IMR-90 (cell line): ENCODE measurements at regions not wholly inside any gene's neighbourhood (a gene's known extent, or its start where the extent isn't known, plus 50 kb on each side); places are given as distances from the start of the nearest gene placed in this dataset.

Experiments
- ATAC-seq: fragments of 200-7000 bp; cut with Tn5 transposase; 2 replicates; pipeline ENCODE4 v1.9.1; 2020; ENCODE audit warnings: low read depth, mild to moderate bottlenecking, moderate library complexity
- BruUV-seq: library from RNA; stranded (reverse); fragments of 400-500 nt; replicated peaks from 2 replicates; lab custom pipeline; 2021; lab: Mats Ljungman, UMichigan
- CTCF ChIA-PET: fragments of 300-600 bp; formaldehyde crosslinking; extraction: SDS; loops from one replicate; lab custom pipeline; 2021; ENCODE audit warnings: antibody characterized with exemption; lab: Yijun Ruan, JAX
- POLR2A ChIA-PET: fragments of 300-600 bp; sonication (Branson Sonifier 250); formaldehyde crosslinking; loops from one replicate; lab custom pipeline; 2022; ENCODE audit warnings: antibody characterized with exemption; ENCODE audit not compliant: unreplicated experiment; lab: Charles Lee
- DNase-seq: peaks from one replicate; pipeline ENCODE4 v3.0.0; 2013
- H2AFZ ChIP-seq: replicated peaks from 2 replicates; pipeline ENCODE3; 2013; ENCODE audit warnings: low read length, mild to moderate bottlenecking; ENCODE audit not compliant: poor library complexity
- H2AK5ac ChIP-seq: 2 replicates; pipeline ENCODE4 v1.6.1; 2013; ENCODE audit warnings: low read depth, low read length, inconsistent platforms
- H2AK9ac ChIP-seq: replicated peaks from 2 replicates; pipeline ENCODE3; 2013; ENCODE audit warnings: mild to moderate bottlenecking, low read depth, low read length, moderate library complexity; ENCODE audit not compliant: poor library complexity
- H2BK120ac ChIP-seq: 2 replicates; pipeline ENCODE4 v1.6.1; 2013; ENCODE audit warnings: low read depth, low read length, inconsistent platforms
- H2BK15ac ChIP-seq: 3 replicates; pipeline ENCODE4 v1.6.1; 2013; ENCODE audit warnings: low read depth, low read length, inconsistent platforms
- H2BK20ac ChIP-seq: 2 replicates; pipeline ENCODE4 v1.6.1; 2013; ENCODE audit warnings: low read depth, mild to moderate bottlenecking, inconsistent platforms, low read length, moderate library complexity
- H2BK5ac ChIP-seq: 2 replicates; pipeline ENCODE4 v1.6.1; 2013; ENCODE audit warnings: mild to moderate bottlenecking, low read depth, low read length, inconsistent platforms; ENCODE audit not compliant: poor library complexity, severe bottlenecking
- H3K14ac ChIP-seq: replicated peaks from 2 replicates; pipeline ENCODE4 v1.6.1; 2013; ENCODE audit warnings: low read depth, low read length, inconsistent platforms
- H3K18ac ChIP-seq: 2 replicates; pipeline ENCODE4 v1.6.1; 2013; ENCODE audit warnings: low read depth, low read length, control low read depth
- H3K23ac ChIP-seq: 2 replicates; pipeline ENCODE4 v1.6.1; 2013; ENCODE audit warnings: low read depth, low read length, inconsistent platforms
- H3K27ac ChIP-seq: 2 replicates; pipeline ENCODE4 v1.5.1; 2013; ENCODE audit warnings: mild to moderate bottlenecking, control low read depth, low read length; ENCODE audit not compliant: insufficient read depth
- H3K27me3 ChIP-seq: 2 replicates; pipeline ENCODE4 v1.6.1; 2013; ENCODE audit warnings: low read length; ENCODE audit not compliant: control insufficient read depth, insufficient read depth
- H3K36me3 ChIP-seq: 2 replicates; pipeline ENCODE4 v1.6.1; 2013; ENCODE audit warnings: low read length, mixed read lengths; ENCODE audit not compliant: control insufficient read depth, insufficient read depth
- H3K4ac ChIP-seq: 2 replicates; pipeline ENCODE4 v1.6.1; 2013; ENCODE audit warnings: low read depth, low read length, inconsistent platforms
- H3K4me1 ChIP-seq: 2 replicates; pipeline ENCODE4 v1.6.1; 2013; ENCODE audit warnings: low read length, mixed read lengths; ENCODE audit not compliant: control insufficient read depth, insufficient read depth
- H3K4me2 ChIP-seq: 2 replicates; pipeline ENCODE4 v1.6.1; 2013; ENCODE audit warnings: low read depth, mild to moderate bottlenecking, control low read depth, low read length, moderate library complexity
- H3K4me3 ChIP-seq: 2 replicates; pipeline ENCODE4 v1.5.1; 2013; ENCODE audit warnings: low read depth, mild to moderate bottlenecking, control low read depth, low read length, moderate library complexity; ENCODE audit not compliant: insufficient read depth
- H3K56ac ChIP-seq: 2 replicates; pipeline ENCODE4 v1.6.1; 2013; ENCODE audit warnings: low read length, inconsistent platforms; ENCODE audit not compliant: insufficient read depth; ENCODE audit errors: extremely low read depth
- H3K79me1 ChIP-seq, 2 experiments: 2 replicates each; pipeline ENCODE4 v1.6.1; 2013; ENCODE audit warnings: low read length in 2 of 2, inconsistent platforms in 1 of 2, low read depth in 1 of 2
- H3K9ac ChIP-seq: 2 replicates; pipeline ENCODE4 v1.6.1; 2013; ENCODE audit warnings: low read depth, low read length, control low read depth
- H3K9me1 ChIP-seq: 2 replicates; pipeline ENCODE4 v1.6.1; 2013; ENCODE audit warnings: low read length, inconsistent platforms; ENCODE audit not compliant: insufficient read depth
- H3K9me3 ChIP-seq: 2 replicates; pipeline ENCODE4 v1.6.1; 2013; ENCODE audit warnings: low read length; ENCODE audit not compliant: control insufficient read depth, insufficient read depth
- H4K20me1 ChIP-seq: 2 replicates; pipeline ENCODE4 v1.6.1; 2013; ENCODE audit warnings: low read length, inconsistent platforms; ENCODE audit not compliant: insufficient read depth
- H4K5ac ChIP-seq: 2 replicates; pipeline ENCODE4 v1.6.1; 2013; ENCODE audit warnings: mild to moderate bottlenecking, low read depth, low read length, control low read depth
- H4K8ac ChIP-seq, 2 experiments: 2 replicates each; pipeline ENCODE4 v1.6.1; 2013; ENCODE audit warnings: low read depth in 2 of 2, low read length in 2 of 2, control low read depth in 1 of 2, inconsistent platforms in 1 of 2
- H4K91ac ChIP-seq: 2 replicates; pipeline ENCODE4 v1.6.1; 2013; ENCODE audit warnings: low read depth, low read length, inconsistent platforms; ENCODE audit not compliant: insufficient read depth
- BHLHE40 ChIP-seq: fragments of 150-350 bp; IDR thresholded peaks from 2 replicates; pipeline ENCODE4 v1.6.1; 2016; ENCODE audit warnings: mild to moderate bottlenecking, low read depth, low read length
- CEBPB ChIP-seq: IDR thresholded peaks from 2 replicates; pipeline ENCODE4 v1.6.1; 2012; ENCODE audit warnings: low read depth, low read length, improper control_type of control experiment
- ELK1 ChIP-seq: fragments of 150-350 bp; IDR thresholded peaks from 2 replicates; pipeline ENCODE4 v1.6.1; 2016; ENCODE audit warnings: low read depth, mild to moderate bottlenecking, low read length, moderate library complexity, borderline replicate concordance
- FOS ChIP-seq: fragments of 150-350 bp; IDR thresholded peaks from 2 replicates; pipeline ENCODE4 v1.6.1; 2016; ENCODE audit warnings: low read depth, low read length
- MAZ ChIP-seq: IDR thresholded peaks from 2 replicates; pipeline ENCODE4 v1.6.1; 2012; ENCODE audit warnings: low read depth, mild to moderate bottlenecking, low read length, improper control_type of control experiment, moderate library complexity, borderline replicate concordance
- NFE2L2 ChIP-seq: fragments of 150-350 bp; IDR thresholded peaks from 2 replicates; pipeline ENCODE4 v1.6.1; 2016; ENCODE audit warnings: low read depth, mild to moderate bottlenecking, low read length
- RCOR1 ChIP-seq: IDR thresholded peaks from 2 replicates; pipeline ENCODE4 v1.6.1; 2012; ENCODE audit warnings: mild to moderate bottlenecking, low read length, improper control_type of control experiment; ENCODE audit not compliant: insufficient replicate concordance
- RFX5 ChIP-seq: IDR thresholded peaks from 2 replicates; pipeline ENCODE4 v1.8.0; 2012; ENCODE audit warnings: low read depth, mild to moderate bottlenecking, low read length, moderate library complexity
- WGBS, 2 experiments: methylation state at CpG; one replicate each; pipeline versions ENCODE4 v1.1.5 to v1.1.7; 2013; ENCODE audit warnings: missing lambda C conversion rate in 2 of 2; ENCODE audit not compliant: insufficient read length in 1 of 2; ENCODE audit errors: extremely low coverage in 2 of 2; 5-methylcytosine and 5-hydroxymethylcytosine counted together
- dilution Hi-C: fragments of 300-500 bp; cut with HindIII; formaldehyde crosslinking; loops from one replicate; pipeline ENCODE4 v1.14.3; 2018; ENCODE audit warnings: low sequenced_read_pairs; ENCODE audit not compliant: unreplicated experiment
- in situ Hi-C: fragments of 300-500 bp; cut with MboI; formaldehyde crosslinking; loops from 3 replicates; pipeline ENCODE4 v1.14.3; 2019; ENCODE audit warnings: low sequenced_read_pairs, inconsistent platforms, mixed read lengths
- intact Hi-C: fragments of 100-400 bp; cut with micrococcal nuclease; formaldehyde crosslinking; loops from 2 replicates; pipeline ENCODE4 v1.10.0; 2022

GRCh38 chr11:28621753-28622152 lies 513.6 kb downstream of the METTL15 start:
- peak; percentile 29 for DNase-seq
- intact Hi-C loops, result no loop called here

More at GRCh38 chr11:28621753-28622152, 513.6 kb downstream of the METTL15 start:
- TF ChIP-seq MAZ, result no peak
- TF ChIP-seq NFE2L2, result no peak
- no peak for TF ChIP-seq ELK1
- TF ChIP-seq BHLHE40, result no peak
- TF ChIP-seq FOS, result no peak
- no peak for TF ChIP-seq RFX5
- no peak for TF ChIP-seq RCOR1
- TF ChIP-seq CEBPB, result no peak
- H3K18ac ChIP-seq, result no peak overlapping the region
- H2BK15ac ChIP-seq, result peak overlapping the region; percentile 34; the same call in 1 of the 3 replicates
- peak overlapping the region; percentile 59; the same call in 1 of the 2 replicates for H4K91ac ChIP-seq
- no peak overlapping the region for H3K27ac ChIP-seq
- H3K9me3 ChIP-seq, result no peaks in the 10 kb centered on the region
- peak overlapping the region; percentile 70 for H2AK5ac ChIP-seq
- H3K79me1 ChIP-seq, result no peaks in the 10 kb centered on the region
- peak overlapping the region; percentile 15; the same call in 1 of the 2 replicates for H3K4ac ChIP-seq
- in situ Hi-C loops (no loop called here), dilution Hi-C loops (no loop called here)
- no peak overlapping the region for H3K4me3 ChIP-seq
- no peaks in the 10 kb centered on the region for H4K20me1 ChIP-seq
- 0 out of 2 replicates have a peak overlapping the region, but pooled peaks have one; percentile 9 for H3K23ac ChIP-seq
- no peak overlapping the region for H2BK5ac ChIP-seq
- no peak overlapping the region for H3K9ac ChIP-seq
- WGBS, 2 experiments, result 91% methylated on average over 4 of the region's 8 CpGs; no CpG with 5 or more reads in 1 of the 2 experiments
- H3K4me2 ChIP-seq, result no peak overlapping the region
- H3K56ac ChIP-seq, result no peak overlapping the region
- peak overlapping the region; percentile 75 for H2AFZ ChIP-seq
- no peak overlapping the region for H3K14ac ChIP-seq
- no TSS peak for BruUV-seq
- H4K5ac ChIP-seq, result 0 out of 2 replicates have a peak overlapping the region, but pooled peaks have one; percentile 2
- ATAC-seq, result peak; percentile 12; the same call in 1 of the 2 replicates
- no peaks in the 10 kb centered on the region for H3K27me3 ChIP-seq
- peaks cover 4% of the 10 kb centered on the region for H3K4me1 ChIP-seq
- ChIA-PET CTCF (no interaction called here), POLR2A (no interaction called here)
- peak overlapping the region; percentile 11; the same call in 1 of the 2 replicates for H2BK20ac ChIP-seq
- no peak overlapping the region for H2AK9ac ChIP-seq
- peak overlapping the region; percentile 14 to 30; a peak in 3 of 4 replicates for H4K8ac ChIP-seq
- H3K9me1 ChIP-seq, result no peaks in the 10 kb centered on the region; the same call in 1 of the 2 replicates
- H3K36me3 ChIP-seq, result no peaks in the 10 kb centered on the region
- H2BK120ac ChIP-seq, result peak overlapping the region; percentile 72
